NB4 (cell line): ENCODE measurements at regions not wholly inside any gene's neighbourhood (a gene's known extent, or its start where the extent isn't known, plus 50 kb on each side); places are given as distances from the start of the nearest gene placed in this dataset.

Source experiments
- CTCF ChIP-seq: IDR thresholded peaks from one replicate; pipeline ENCODE4 v1.5.1; 2012; ENCODE audit warnings: low read depth, low read length
- TF ChIP-seq, protein P1 (sequence below): IDR thresholded peaks from 2 replicates; pipeline ENCODE4 v1.6.1; 2011; ENCODE audit warnings: low read depth, low read length

GRCh38 chr21:25175938-25176337 is 431.3 kb downstream of the MRPL39 start:
- no peak for TF ChIP-seq CTCF
- TF ChIP-seq, protein P1, sequence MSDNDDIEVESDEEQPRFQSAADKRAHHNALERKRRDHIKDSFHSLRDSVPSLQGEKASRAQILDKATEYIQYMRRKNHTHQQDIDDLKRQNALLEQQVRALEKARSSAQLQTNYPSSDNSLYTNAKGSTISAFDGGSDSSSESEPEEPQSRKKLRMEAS: no peak
